IMR-90 (cell line): ENCODE measurements at regions not wholly inside any gene's neighbourhood (a gene's known extent, or its start where the extent isn't known, plus 50 kb on each side); places are given as distances from the start of the nearest gene placed in this dataset.

Experiments
- CHD1 ChIP-seq: IDR thresholded peaks from 2 replicates; pipeline ENCODE4 v1.6.1; 2012; ENCODE audit warnings: low read depth, low read length, improper control_type of control experiment
- ELK1 ChIP-seq: fragments of 150-350 bp; IDR thresholded peaks from 2 replicates; pipeline ENCODE4 v1.6.1; 2016; ENCODE audit warnings: low read depth, mild to moderate bottlenecking, low read length, moderate library complexity, borderline replicate concordance

- TF ChIP-seq ELK1 (no peak), CHD1 (no peak)
These were observed 1628.0 kb upstream of the PIK3C3 start for GRCh38 chr18:40326985-40327384.
